ENCODE measurements at regions not wholly inside any gene's neighbourhood (a gene's known extent, or its start where the extent isn't known, plus 50 kb on each side); places are given as distances from the start of the nearest gene placed in this dataset.

- TF ChIP-seq RAD21 (IDR thresholded peaks at IDR 0.05; ENCODE audit: low read depth) (no peak), TEAD4 (IDR thresholded peaks at IDR 0.05) (no peak), REST (IDR thresholded peaks at IDR 0.05; ENCODE audit: low read depth) (no peak), CEBPB (IDR thresholded peaks at IDR 0.05) (no peak), USF1 (IDR thresholded peaks at IDR 0.05) (no peak), TCF12 (IDR thresholded peaks at IDR 0.05; ENCODE audit: low read depth) (no peak), FOXM1 (IDR thresholded peaks at IDR 0.05; ENCODE audit: borderline replicate concordance, low read depth) (no peak), EGR1 (IDR thresholded peaks at IDR 0.05) (no peak), TAF1 (IDR thresholded peaks at IDR 0.05; ENCODE audit: low read depth) (no peak), CREB1 (IDR thresholded peaks at IDR 0.05; ENCODE audit: low read depth) (no peak)
Observed at GRCh38 chr19:31583148-31583547, 233.9 kb upstream of the TSHZ3 start.

GRCh38 chr19:31586282-31586681 lies 237.0 kb upstream of the TSHZ3 start:
- TF ChIP-seq, protein P1, sequence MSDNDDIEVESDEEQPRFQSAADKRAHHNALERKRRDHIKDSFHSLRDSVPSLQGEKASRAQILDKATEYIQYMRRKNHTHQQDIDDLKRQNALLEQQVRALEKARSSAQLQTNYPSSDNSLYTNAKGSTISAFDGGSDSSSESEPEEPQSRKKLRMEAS (IDR thresholded peaks at IDR 0.05): no peak
- no peak for TF ChIP-seq FOXM1 (IDR thresholded peaks at IDR 0.05; ENCODE audit: borderline replicate concordance, low read depth)
- TF ChIP-seq NFIC (IDR thresholded peaks at IDR 0.05): no peak
- no peak for TF ChIP-seq TEAD4 (IDR thresholded peaks at IDR 0.05)
- no peak for TF ChIP-seq REST (IDR thresholded peaks at IDR 0.05; ENCODE audit: low read depth)
- no peak for TF ChIP-seq TAF1 (IDR thresholded peaks at IDR 0.05; ENCODE audit: low read depth)
- no peak for TF ChIP-seq USF1 (IDR thresholded peaks at IDR 0.05)
- TF ChIP-seq EP300 (IDR thresholded peaks at IDR 0.05; ENCODE audit: borderline replicate concordance): no peak
- TF ChIP-seq CREB1 (IDR thresholded peaks at IDR 0.05; ENCODE audit: low read depth): no peak
- TF ChIP-seq CEBPB (IDR thresholded peaks at IDR 0.05): no peak
- TF ChIP-seq RAD21 (IDR thresholded peaks at IDR 0.05; ENCODE audit: low read depth): no peak
- no peak for TF ChIP-seq YY1 (IDR thresholded peaks at IDR 0.05; ENCODE audit: low read depth)
- no peak for TF ChIP-seq TCF12 (IDR thresholded peaks at IDR 0.05; ENCODE audit: low read depth)
- TF ChIP-seq EGR1 (IDR thresholded peaks at IDR 0.05): no peak
- no peak for TF ChIP-seq ZBTB7A (IDR thresholded peaks at IDR 0.05; ENCODE audit: low read depth)

DNA sequence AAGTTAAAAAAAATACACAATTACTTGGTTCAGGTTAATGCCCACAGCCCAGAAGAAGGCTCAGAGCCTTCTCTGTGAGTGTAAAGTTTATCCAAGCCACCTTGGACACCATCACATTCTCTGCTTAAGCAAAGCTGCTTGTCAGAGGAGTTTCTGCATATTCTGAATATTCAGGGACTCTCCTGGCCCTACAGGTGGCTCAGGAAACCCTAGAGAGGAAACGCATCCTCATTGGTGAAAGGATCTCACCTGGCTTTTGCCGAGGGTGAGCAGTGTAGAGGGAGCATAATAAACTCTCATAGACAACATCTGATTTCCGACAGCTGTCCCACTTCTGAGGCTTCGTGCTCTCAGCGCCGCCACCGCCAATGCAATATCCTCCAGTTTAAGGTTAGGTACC lies 239.9 kb upstream of the TSHZ3 start:
- TF ChIP-seq EP300 (IDR thresholded peaks at IDR 0.05; ENCODE audit: borderline replicate concordance) (no peak), RAD21 (IDR thresholded peaks at IDR 0.05; ENCODE audit: low read depth) (no peak), REST (IDR thresholded peaks at IDR 0.05; ENCODE audit: low read depth) (no peak)
- TF ChIP-seq, protein P1 (IDR thresholded peaks at IDR 0.05): no peak

DNA sequence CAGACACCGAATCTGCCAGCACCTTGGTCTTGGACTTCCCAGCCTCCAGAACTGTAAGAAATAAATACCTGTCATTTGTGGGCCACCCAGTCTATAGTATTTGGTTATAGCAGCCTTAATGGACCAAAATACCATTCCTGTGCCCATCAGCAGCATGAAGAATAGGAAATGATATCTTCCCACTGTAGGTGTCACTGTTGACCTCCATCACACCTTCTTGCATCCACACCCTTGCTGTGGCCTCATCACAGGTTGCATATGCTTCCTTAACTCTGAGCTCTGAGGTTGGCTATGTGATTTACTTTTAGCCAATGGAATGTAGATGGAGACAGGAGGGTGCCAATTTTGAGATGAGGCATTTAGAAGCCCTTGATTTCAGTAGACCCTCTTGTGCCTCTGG lies 242.0 kb upstream of the TSHZ3 start:
- TF ChIP-seq TEAD4 (IDR thresholded peaks at IDR 0.05) (no peak), EP300 (IDR thresholded peaks at IDR 0.05; ENCODE audit: borderline replicate concordance) (no peak)

- no peak for TF ChIP-seq FOXM1 (IDR thresholded peaks at IDR 0.05; ENCODE audit: borderline replicate concordance, low read depth)
Observed at GRCh38 chr19:31592456-31592855, 243.2 kb upstream of the TSHZ3 start.

DNA sequence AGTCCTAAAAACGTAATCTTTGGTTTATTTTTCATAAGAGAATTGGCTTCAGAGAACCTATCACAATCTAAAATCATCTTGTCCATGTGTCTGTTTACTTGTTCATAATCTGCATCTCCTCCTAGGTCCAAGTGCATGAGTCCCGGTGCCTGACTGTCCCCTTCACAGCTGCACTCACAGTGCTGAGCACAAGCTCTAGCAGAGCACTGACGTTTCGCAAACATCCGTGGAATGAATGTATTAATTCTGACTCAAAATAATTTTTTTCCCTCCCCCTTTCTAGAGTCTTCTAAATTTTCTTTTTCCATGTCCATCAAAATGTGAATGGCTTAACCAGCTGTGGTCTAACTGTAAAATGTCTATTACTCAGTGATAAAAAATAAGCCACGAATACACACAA lies 245.5 kb upstream of the TSHZ3 start:
- TF ChIP-seq, protein P1 (IDR thresholded peaks at IDR 0.05): no peak
- TF ChIP-seq REST (IDR thresholded peaks at IDR 0.05; ENCODE audit: low read depth): no peak
- TF ChIP-seq TEAD4 (IDR thresholded peaks at IDR 0.05): no peak
- no peak for TF ChIP-seq USF1 (IDR thresholded peaks at IDR 0.05)
- TF ChIP-seq YY1 (IDR thresholded peaks at IDR 0.05; ENCODE audit: low read depth): no peak
- TF ChIP-seq TAF1 (IDR thresholded peaks at IDR 0.05; ENCODE audit: low read depth): no peak
- no peak for TF ChIP-seq TCF12 (IDR thresholded peaks at IDR 0.05; ENCODE audit: low read depth)
- TF ChIP-seq EP300 (IDR thresholded peaks at IDR 0.05; ENCODE audit: borderline replicate concordance): no peak
- TF ChIP-seq EGR1 (IDR thresholded peaks at IDR 0.05): no peak
- TF ChIP-seq FOXM1 (IDR thresholded peaks at IDR 0.05; ENCODE audit: borderline replicate concordance, low read depth): no peak
- no peak for TF ChIP-seq CEBPB (IDR thresholded peaks at IDR 0.05)
- TF ChIP-seq CREB1 (IDR thresholded peaks at IDR 0.05; ENCODE audit: low read depth): no peak
- TF ChIP-seq NFIC (IDR thresholded peaks at IDR 0.05): no peak
- no peak for TF ChIP-seq ZBTB7A (IDR thresholded peaks at IDR 0.05; ENCODE audit: low read depth)
- no peak for TF ChIP-seq RAD21 (IDR thresholded peaks at IDR 0.05; ENCODE audit: low read depth)

Data from Ishikawa (cell line).